Kidney (tissue), 13 donors: ENCODE measurements at regions not wholly inside any gene's neighbourhood (a gene's known extent, or its start where the extent isn't known, plus 50 kb on each side); places are given as distances from the start of the nearest gene placed in this dataset.

Experiments
- DNase-seq, 5 donors: peaks; one replicate each; pipeline ENCODE4 v3.0.0-alpha.2; 2013 to 2020
- FAIRE-seq: peaks from 2 replicates; lab custom pipeline; 2012; peaks lifted over from hg19 to GRCh38; lab: Jason Lieb, UNC
- H3K27ac ChIP-seq, 2 donors: one replicate each; pipeline ENCODE4 v1.7.0; 2013; ENCODE audit warnings: low read depth in 2 of 2, low read length in 2 of 2, inconsistent platforms in 1 of 2
- H3K27me3 ChIP-seq: one replicate; pipeline ENCODE4 v1.7.1; 2013; ENCODE audit warnings: low read length, inconsistent platforms; ENCODE audit not compliant: control insufficient read depth, insufficient read depth
- H3K36me3 ChIP-seq, 3 donors: one replicate each; pipeline versions ENCODE4 v1.7.0 to v1.7.1; 2013; ENCODE audit warnings: low read length in 3 of 3, control low read depth in 1 of 3, inconsistent platforms in 1 of 3; ENCODE audit not compliant: insufficient read depth in 3 of 3, control insufficient read depth in 2 of 3
- H3K4me1 ChIP-seq, 3 donors: one replicate each; pipeline versions ENCODE4 v1.7.0 to v1.7.1; 2013; ENCODE audit warnings: low read length in 3 of 3, inconsistent platforms in 1 of 3, low read depth in 1 of 3; ENCODE audit not compliant: control insufficient read depth in 2 of 3, insufficient read depth in 2 of 3
- H3K4me3 ChIP-seq, 3 donors: one replicate each; pipeline versions ENCODE4 v1.7.0 to v1.8.1; 2013; ENCODE audit warnings: low read length in 3 of 3, control low read depth in 1 of 3, inconsistent platforms in 1 of 3
- H3K9ac ChIP-seq, 3 donors: one replicate each; pipeline versions ENCODE4 v1.7.0 to v1.7.1; 2013; ENCODE audit warnings: low read length in 3 of 3, control low read depth in 1 of 3, inconsistent platforms in 1 of 3
- H3K9me3 ChIP-seq, 3 donors: one replicate each; pipeline versions ENCODE4 v1.7.0 to v1.7.1; 2013; ENCODE audit warnings: low read length in 3 of 3, control low read depth in 1 of 3, inconsistent platforms in 1 of 3; ENCODE audit not compliant: control insufficient read depth in 2 of 3, insufficient read depth in 1 of 3
- intact Hi-C: fragments of 100-400 bp; cut with DNase I; formaldehyde crosslinking; loops from one replicate; pipeline ENCODE4 v1.11.1; 2022
- TF ChIP-seq, protein P1 (sequence below): IDR thresholded peaks from 3 replicates; pipeline ENCODE4 v1.5.1; 2012; ENCODE audit warnings: mild to moderate bottlenecking, moderate library complexity, borderline replicate concordance; ENCODE audit not compliant: insufficient read depth; ENCODE audit errors: extremely low read depth
- donor health status: control.
- donor health status: control.
- donor health status: control.
- donor health status: control.
- donor health status: control.
- donor health status: DM: yes; HTN: yes; CAD: no.
- donor health status: Normal renal cell carcinoma (clear cell type).

DNA sequence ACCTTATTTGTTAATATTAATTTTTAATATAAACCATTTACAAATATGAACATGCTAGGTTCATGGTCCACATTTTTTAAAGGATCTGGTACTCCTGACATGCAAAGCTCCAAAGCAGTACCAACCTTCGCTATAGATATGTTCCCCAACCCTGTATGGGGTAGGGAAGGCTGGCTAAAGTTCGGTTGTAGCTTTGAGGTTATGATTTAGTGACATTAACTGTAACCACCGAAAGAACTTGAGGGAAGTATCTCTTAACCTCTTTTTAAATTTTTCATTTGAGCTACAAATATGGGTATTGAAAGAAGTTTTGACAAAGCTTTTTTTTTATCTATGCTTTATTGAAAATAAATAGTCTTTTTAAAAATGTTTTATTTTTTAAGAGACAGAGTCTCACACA, 115.5 kb downstream of the DYRK2 start:
- no peak for FAIRE-seq
- no peak overlapping the region for H3K4me3 ChIP-seq
- no peaks in the 10 kb centered on the region for H3K36me3 ChIP-seq
- H3K27me3 ChIP-seq = no peaks in the 10 kb centered on the region
- H3K9me3 ChIP-seq = no peaks in the 10 kb centered on the region
- no peaks in the 10 kb centered on the region for H3K4me1 ChIP-seq
- H3K9ac ChIP-seq = no peak overlapping the region
- H3K27ac ChIP-seq = no peak overlapping the region
- intact Hi-C loops = no loop called here
- TF ChIP-seq, protein P1, sequence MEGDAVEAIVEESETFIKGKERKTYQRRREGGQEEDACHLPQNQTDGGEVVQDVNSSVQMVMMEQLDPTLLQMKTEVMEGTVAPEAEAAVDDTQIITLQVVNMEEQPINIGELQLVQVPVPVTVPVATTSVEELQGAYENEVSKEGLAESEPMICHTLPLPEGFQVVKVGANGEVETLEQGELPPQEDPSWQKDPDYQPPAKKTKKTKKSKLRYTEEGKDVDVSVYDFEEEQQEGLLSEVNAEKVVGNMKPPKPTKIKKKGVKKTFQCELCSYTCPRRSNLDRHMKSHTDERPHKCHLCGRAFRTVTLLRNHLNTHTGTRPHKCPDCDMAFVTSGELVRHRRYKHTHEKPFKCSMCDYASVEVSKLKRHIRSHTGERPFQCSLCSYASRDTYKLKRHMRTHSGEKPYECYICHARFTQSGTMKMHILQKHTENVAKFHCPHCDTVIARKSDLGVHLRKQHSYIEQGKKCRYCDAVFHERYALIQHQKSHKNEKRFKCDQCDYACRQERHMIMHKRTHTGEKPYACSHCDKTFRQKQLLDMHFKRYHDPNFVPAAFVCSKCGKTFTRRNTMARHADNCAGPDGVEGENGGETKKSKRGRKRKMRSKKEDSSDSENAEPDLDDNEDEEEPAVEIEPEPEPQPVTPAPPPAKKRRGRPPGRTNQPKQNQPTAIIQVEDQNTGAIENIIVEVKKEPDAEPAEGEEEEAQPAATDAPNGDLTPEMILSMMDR = no peak
- DNase-seq = no peak

GRCh38 chr12:67764946-67765619, 116.5 kb downstream of the DYRK2 start:
- intact Hi-C loops = no loop called here
- DNase-seq = no peak

GRCh38 chr12:67765776-67766766, 117.5 kb downstream of the DYRK2 start:
- H3K4me3 ChIP-seq = no peak overlapping the region
- FAIRE-seq = no peak
- no peaks in the 10 kb centered on the region for H3K27me3 ChIP-seq
- H3K36me3 ChIP-seq = no peaks in the 10 kb centered on the region
- no peak overlapping the region for H3K27ac ChIP-seq
- H3K9ac ChIP-seq = no peak overlapping the region
- intact Hi-C loops = no loop called here
- no peak for DNase-seq
- H3K9me3 ChIP-seq = no peaks in the 10 kb centered on the region
- no peaks in the 10 kb centered on the region for H3K4me1 ChIP-seq
- TF ChIP-seq, protein P1 = no peak

More at GRCh38 chr12:67764946-67765619, 116.5 kb downstream of the DYRK2 start:
- Histone ChIP-seq H3K4me3 (no peak overlapping the region), H3K9ac (no peak overlapping the region), H3K27me3 (no peaks in the 10 kb centered on the region), H3K9me3 (no peaks in the 10 kb centered on the region), H3K4me1 (no peaks in the 10 kb centered on the region), H3K27ac (no peak overlapping the region), H3K36me3 (no peaks in the 10 kb centered on the region)
- TF ChIP-seq, protein P1 = no peak
- no peak for FAIRE-seq
